ENCODE measurements at regions not wholly inside any gene's neighbourhood (a gene's known extent, or its start where the extent isn't known, plus 50 kb on each side); places are given as distances from the start of the nearest gene placed in this dataset.

GRCh38 chr3:19757773-19758172 is 176.2 kb downstream of the EFHB start (continued):
- no peak for TF ChIP-seq REST (IDR thresholded peaks at IDR 0.05; ENCODE audit: low read depth)
- TF ChIP-seq FOSL1 (IDR thresholded peaks at IDR 0.05; ENCODE audit: low read depth) = no peak
- TF ChIP-seq SRF (IDR thresholded peaks at IDR 0.05; ENCODE audit: low read depth) = no peak

GRCh38 chr3:19749448-19750017 is 184.5 kb downstream of the EFHB start:
- intact Hi-C loops (cut with micrococcal nuclease) = no loop called here
- H3K4me1 ChIP-seq (ENCODE audit: control insufficient read depth in 1 of 2, insufficient read depth in 2 of 2, low read length in 2 of 2) = no peaks in the 10 kb centered on the region
- RAD21 ChIA-PET (ENCODE audit: low non-redundant PET in 1 of 2, low total read pairs in 2 of 2, uncharacterized antibody in 2 of 2, unreplicated experiment in 2 of 2) = no interaction called here
- DNase-seq (ENCODE audit: low read depth, low spot score) = no peak
- H3K27me3 ChIP-seq (ENCODE audit: insufficient read depth, low read length) = no peaks in the 10 kb centered on the region
- no peaks in the 10 kb centered on the region for H3K79me2 ChIP-seq (ENCODE audit: insufficient read depth, low read length)
- no TSS peak for BruUV-seq (replicated peaks)
- H4K20me1 ChIP-seq (ENCODE audit: insufficient read depth) = no peaks in the 10 kb centered on the region
- POLR2A ChIA-PET = no interaction called here
- CTCF ChIA-PET = no interaction called here
- no peak for ATAC-seq
- H3K27ac ChIP-seq (ENCODE audit: low read depth, low read length) = no peak overlapping the region
- H3K4me2 ChIP-seq (ENCODE audit: low read length) = no peak overlapping the region
- TF ChIP-seq EZH2phosphoT487 (IDR thresholded peaks at IDR 0.05; ENCODE audit: borderline replicate concordance) (no peak), CEBPB (IDR thresholded peaks at IDR 0.05; ENCODE audit: low read depth) (no peak), FOSL1 (IDR thresholded peaks at IDR 0.05; ENCODE audit: low read depth) (no peak), RAD21 (IDR thresholded peaks at IDR 0.05; ENCODE audit: low read depth) (no peak), MAX (IDR thresholded peaks at IDR 0.05) (no peak), ATF3 (IDR thresholded peaks at IDR 0.05) (no peak), TCF7L2 (IDR thresholded peaks at IDR 0.05; ENCODE audit: borderline replicate concordance, extremely low read depth, insufficient read depth, insufficient read length) (no peak)
- no peaks in the 10 kb centered on the region for H3K9me2 ChIP-seq (ENCODE audit: insufficient read depth)
- no peaks in the 10 kb centered on the region for H3K9me3 ChIP-seq (ENCODE audit: control insufficient read depth in 1 of 2, insufficient read depth in 1 of 2, low read depth in 1 of 2, low read length in 2 of 2)
- no peaks in the 10 kb centered on the region for H3K36me3 ChIP-seq (ENCODE audit: control insufficient read depth in 1 of 2, insufficient read depth in 2 of 2, low read length in 2 of 2)
- no peak overlapping the region for H3K4me3 ChIP-seq (replicated peaks in 1 of 2; ENCODE audit: low read depth in 1 of 2, low read length in 2 of 2)
- H2AFZ ChIP-seq (ENCODE audit: low read depth, low read length, poor library complexity, severe bottlenecking) = no peak overlapping the region
- no peak overlapping the region for H3K9ac ChIP-seq (ENCODE audit: low read length)

All from HCT116 (cell line).